NB4 (cell line): ENCODE measurements at regions not wholly inside any gene's neighbourhood (a gene's known extent, or its start where the extent isn't known, plus 50 kb on each side); places are given as distances from the start of the nearest gene placed in this dataset.

Experiments used
- DNase-seq: peaks from one replicate; pipeline ENCODE4 v3.0.0; 2010; ENCODE audit warnings: low read depth
- H3K4me3 ChIP-seq: one replicate; pipeline ENCODE4 v1.5.1; 2011; ENCODE audit warnings: mild to moderate bottlenecking, low read depth, low read length, moderate library complexity
- MYC ChIP-seq: IDR thresholded peaks from 2 replicates; pipeline ENCODE4 v1.6.1; 2011; ENCODE audit warnings: low read depth, low read length
- POLR2A ChIP-seq: IDR thresholded peaks from 2 replicates; pipeline ENCODE4 v1.6.1; 2011; ENCODE audit warnings: mild to moderate bottlenecking; ENCODE audit not compliant: insufficient read length; ENCODE audit errors: extremely low read depth
- TF ChIP-seq, protein P1 (sequence below): IDR thresholded peaks from one replicate; pipeline ENCODE4 v1.5.1; 2012; ENCODE audit warnings: low read depth, low read length
- TF ChIP-seq, protein P2 (sequence below): IDR thresholded peaks from 2 replicates; pipeline ENCODE4 v1.6.1; 2011; ENCODE audit warnings: low read depth, low read length

DNA sequence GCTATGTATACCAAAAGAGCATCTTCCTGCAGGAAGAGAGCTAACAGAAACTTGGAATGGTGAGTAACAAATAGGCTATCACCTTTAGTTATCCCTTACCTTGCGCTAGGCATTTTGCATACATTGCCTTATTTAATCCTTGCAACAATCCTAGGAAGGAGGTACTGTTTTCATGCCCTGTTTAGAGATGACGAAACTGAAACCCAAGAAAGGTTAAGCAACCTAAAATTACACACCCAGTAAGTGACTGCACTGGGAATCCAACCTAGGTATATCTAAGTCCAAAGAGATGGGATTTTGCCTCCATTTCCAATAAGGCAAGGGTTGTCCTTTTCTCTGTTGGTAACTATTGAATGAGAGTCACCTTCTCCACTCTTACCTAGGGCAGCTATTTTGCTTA is 144.5 kb downstream of the TM2D1 start:
- H3K4me3 ChIP-seq = no peak overlapping the region
- TF ChIP-seq, protein P1, sequence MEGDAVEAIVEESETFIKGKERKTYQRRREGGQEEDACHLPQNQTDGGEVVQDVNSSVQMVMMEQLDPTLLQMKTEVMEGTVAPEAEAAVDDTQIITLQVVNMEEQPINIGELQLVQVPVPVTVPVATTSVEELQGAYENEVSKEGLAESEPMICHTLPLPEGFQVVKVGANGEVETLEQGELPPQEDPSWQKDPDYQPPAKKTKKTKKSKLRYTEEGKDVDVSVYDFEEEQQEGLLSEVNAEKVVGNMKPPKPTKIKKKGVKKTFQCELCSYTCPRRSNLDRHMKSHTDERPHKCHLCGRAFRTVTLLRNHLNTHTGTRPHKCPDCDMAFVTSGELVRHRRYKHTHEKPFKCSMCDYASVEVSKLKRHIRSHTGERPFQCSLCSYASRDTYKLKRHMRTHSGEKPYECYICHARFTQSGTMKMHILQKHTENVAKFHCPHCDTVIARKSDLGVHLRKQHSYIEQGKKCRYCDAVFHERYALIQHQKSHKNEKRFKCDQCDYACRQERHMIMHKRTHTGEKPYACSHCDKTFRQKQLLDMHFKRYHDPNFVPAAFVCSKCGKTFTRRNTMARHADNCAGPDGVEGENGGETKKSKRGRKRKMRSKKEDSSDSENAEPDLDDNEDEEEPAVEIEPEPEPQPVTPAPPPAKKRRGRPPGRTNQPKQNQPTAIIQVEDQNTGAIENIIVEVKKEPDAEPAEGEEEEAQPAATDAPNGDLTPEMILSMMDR = no peak
- TF ChIP-seq, protein P2, sequence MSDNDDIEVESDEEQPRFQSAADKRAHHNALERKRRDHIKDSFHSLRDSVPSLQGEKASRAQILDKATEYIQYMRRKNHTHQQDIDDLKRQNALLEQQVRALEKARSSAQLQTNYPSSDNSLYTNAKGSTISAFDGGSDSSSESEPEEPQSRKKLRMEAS = no peak
- TF ChIP-seq MYC (no peak), POLR2A (no peak)
- no peak for DNase-seq

DNA sequence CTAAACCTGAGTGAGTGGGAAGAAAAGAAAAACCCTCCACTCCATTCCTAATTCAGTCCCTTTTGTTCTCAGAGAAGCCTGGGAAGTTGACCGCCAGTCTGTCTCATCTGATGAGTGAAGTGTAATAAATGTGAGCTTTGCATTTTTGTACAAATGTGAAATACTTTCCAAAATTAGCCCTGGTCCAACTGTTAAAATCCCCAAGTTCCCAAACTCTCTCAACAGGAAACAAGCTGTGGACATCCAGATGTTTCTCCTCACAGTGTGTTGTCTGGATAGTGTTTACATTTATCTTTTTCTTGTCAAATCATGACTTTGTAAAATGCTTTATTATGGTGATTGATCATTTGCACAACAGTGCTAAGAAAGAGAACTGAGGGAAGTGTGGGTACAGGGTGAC is 145.1 kb downstream of the TM2D1 start:
- no peak for DNase-seq
- H3K4me3 ChIP-seq = no peak overlapping the region
- TF ChIP-seq MYC (no peak), POLR2A (no peak)
- TF ChIP-seq, protein P1 = no peak
- TF ChIP-seq, protein P2 = no peak

DNA sequence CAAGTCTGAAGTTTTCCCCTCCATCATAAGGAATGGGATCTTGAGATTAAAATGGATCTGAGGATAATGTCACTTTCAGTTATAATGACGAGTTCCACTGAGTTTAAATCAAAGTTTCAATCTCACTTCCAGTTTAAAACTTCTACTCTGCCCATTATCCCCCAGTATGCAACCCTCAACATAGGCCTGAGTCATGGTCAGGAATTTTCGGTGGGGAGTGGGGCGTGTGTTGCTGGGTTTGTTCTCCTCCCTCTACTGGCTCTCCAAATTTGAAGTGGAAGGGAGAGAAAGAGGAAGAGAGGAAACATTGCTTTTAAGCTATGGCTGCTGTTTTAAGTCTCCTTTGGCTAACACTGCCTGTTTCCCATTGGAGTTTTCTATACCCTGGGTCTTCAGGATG is 152.9 kb downstream of the TM2D1 start:
- TF ChIP-seq, protein P2 = no peak
- TF ChIP-seq, protein P1 = no peak
- TF ChIP-seq MYC = no peak
- no peak for TF ChIP-seq POLR2A
- no peak overlapping the region for H3K4me3 ChIP-seq
- DNase-seq = no peak

DNA sequence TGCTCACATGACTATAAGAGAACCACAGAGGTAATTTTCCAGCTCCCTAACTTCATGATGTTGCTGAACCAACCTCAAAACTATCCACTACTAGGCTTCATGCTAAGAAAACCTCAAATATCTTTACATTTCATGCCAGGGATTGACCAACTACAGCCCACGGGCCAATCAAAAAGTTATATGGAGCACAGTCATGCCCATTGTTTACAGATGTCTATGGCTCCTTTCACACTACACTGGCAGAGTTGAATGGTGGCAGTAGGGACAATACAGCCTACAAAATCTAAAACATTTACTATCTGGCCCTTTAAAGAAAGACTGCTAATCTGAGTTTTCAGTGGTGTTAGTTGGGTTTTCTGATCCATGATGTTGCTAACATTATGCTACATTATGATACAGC is 154.8 kb downstream of the TM2D1 start:
- DNase-seq = no peak
- no peak overlapping the region for H3K4me3 ChIP-seq
- TF ChIP-seq POLR2A (no peak), MYC (no peak)
- TF ChIP-seq, protein P2 = no peak
- TF ChIP-seq, protein P1 = no peak

DNA sequence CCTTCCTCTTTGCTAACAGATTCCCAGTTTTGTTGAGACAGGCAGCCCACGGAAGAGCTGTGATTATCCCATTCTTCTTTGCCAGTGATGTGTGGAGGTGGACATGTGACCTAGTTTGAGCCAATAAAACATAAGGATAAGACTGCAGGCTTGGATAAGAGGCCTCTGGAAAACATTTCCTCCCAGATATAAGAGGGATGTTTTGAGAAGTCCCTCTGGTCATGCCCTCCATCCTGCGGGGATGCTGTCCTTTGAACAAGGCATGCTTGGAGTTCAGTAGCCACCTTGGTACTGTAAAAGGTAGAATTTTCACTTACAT is 155.7 kb downstream of the TM2D1 start:
- no peak overlapping the region for H3K4me3 ChIP-seq
- TF ChIP-seq, protein P2 = no peak
- TF ChIP-seq MYC (no peak), POLR2A (no peak)
- TF ChIP-seq, protein P1 = no peak

More for the DNA sequence above, 155.7 kb downstream of the TM2D1 start:
- no peak for DNase-seq
